ENCODE measurements at regions not wholly inside any gene's neighbourhood (a gene's known extent, or its start where the extent isn't known, plus 50 kb on each side); places are given as distances from the start of the nearest gene placed in this dataset.

- no peak for DNase-seq
- Histone ChIP-seq H3K27me3 (replicated peaks in 1 of 7) (peaks cover 0 to 14% (median 0%) of the 10 kb centered on the region in 7 donors), H3K4me1 (no peaks in the 10 kb centered on the region), H3K9me3 (no peaks in the 10 kb centered on the region), H3K27ac (no peak overlapping the region), H3K4me3 (no peak overlapping the region), H3K36me3 (no peaks in the 10 kb centered on the region)
- 85 to 92% (median 89%) methylated on average over 10 of the region's 10 CpGs for WGBS, 5 donors
- TF ChIP-seq, protein P1, sequence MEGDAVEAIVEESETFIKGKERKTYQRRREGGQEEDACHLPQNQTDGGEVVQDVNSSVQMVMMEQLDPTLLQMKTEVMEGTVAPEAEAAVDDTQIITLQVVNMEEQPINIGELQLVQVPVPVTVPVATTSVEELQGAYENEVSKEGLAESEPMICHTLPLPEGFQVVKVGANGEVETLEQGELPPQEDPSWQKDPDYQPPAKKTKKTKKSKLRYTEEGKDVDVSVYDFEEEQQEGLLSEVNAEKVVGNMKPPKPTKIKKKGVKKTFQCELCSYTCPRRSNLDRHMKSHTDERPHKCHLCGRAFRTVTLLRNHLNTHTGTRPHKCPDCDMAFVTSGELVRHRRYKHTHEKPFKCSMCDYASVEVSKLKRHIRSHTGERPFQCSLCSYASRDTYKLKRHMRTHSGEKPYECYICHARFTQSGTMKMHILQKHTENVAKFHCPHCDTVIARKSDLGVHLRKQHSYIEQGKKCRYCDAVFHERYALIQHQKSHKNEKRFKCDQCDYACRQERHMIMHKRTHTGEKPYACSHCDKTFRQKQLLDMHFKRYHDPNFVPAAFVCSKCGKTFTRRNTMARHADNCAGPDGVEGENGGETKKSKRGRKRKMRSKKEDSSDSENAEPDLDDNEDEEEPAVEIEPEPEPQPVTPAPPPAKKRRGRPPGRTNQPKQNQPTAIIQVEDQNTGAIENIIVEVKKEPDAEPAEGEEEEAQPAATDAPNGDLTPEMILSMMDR (IDR thresholded peaks at IDR 0.05 in 8 of 11, conservative IDR thresholded peaks at IDR 0.05 in 3 of 11), result no peak
- TF ChIP-seq POLR2A (IDR thresholded peaks at IDR 0.05) (no peak), POLR2AphosphoS5 (IDR thresholded peaks at IDR 0.05) (no peak)
- intact Hi-C loops (cut with DNase I; ENCODE audit: low total_unique reads), result no loop called here
These were observed 178.6 kb downstream of the TMEM18 start for GRCh38 chr2:498493-499178.

GRCh38 chr2:497770-498492 is 179.3 kb downstream of the TMEM18 start:
- Histone ChIP-seq H3K4me1 (no peaks in the 10 kb centered on the region), H3K36me3 (no peaks in the 10 kb centered on the region), H3K9me3 (no peaks in the 10 kb centered on the region), H3K4me3 (no peak overlapping the region), H3K27me3 (replicated peaks in 1 of 7) (peaks cover 0 to 21% (median 0%) of the 10 kb centered on the region in 7 donors), H3K27ac (no peak overlapping the region)
- WGBS, 5 donors, result 73 to 88% (median 80%) methylated on average over 9 of the region's 9 CpGs
- intact Hi-C loops (cut with DNase I; ENCODE audit: low total_unique reads), result no loop called here
- TF ChIP-seq, protein P1 (IDR thresholded peaks at IDR 0.05 in 8 of 11, conservative IDR thresholded peaks at IDR 0.05 in 3 of 11), result no peak
- TF ChIP-seq POLR2A (IDR thresholded peaks at IDR 0.05) (no peak), POLR2AphosphoS5 (IDR thresholded peaks at IDR 0.05) (no peak)
- no peak for DNase-seq

- H3K27ac ChIP-seq, result no peak overlapping the region
- no peaks in the 10 kb centered on the region for H3K36me3 ChIP-seq
- intact Hi-C loops (cut with DNase I; ENCODE audit: low total_unique reads), result no loop called here
- H3K4me1 ChIP-seq, result no peaks in the 10 kb centered on the region
- DNase-seq, result no peak
- no peaks in the 10 kb centered on the region for H3K9me3 ChIP-seq
- WGBS, 5 donors, result 87 to 89% (median 87%) methylated on average over 23 to 24 of the region's 24 CpGs
- H3K27me3 ChIP-seq (replicated peaks in 1 of 7), result peaks cover 0 to 29% (median 0%) of the 10 kb centered on the region in 7 donors
- TF ChIP-seq POLR2AphosphoS5 (IDR thresholded peaks at IDR 0.05) (no peak), POLR2A (IDR thresholded peaks at IDR 0.05) (no peak)
- TF ChIP-seq, protein P1 (IDR thresholded peaks at IDR 0.05 in 8 of 11, conservative IDR thresholded peaks at IDR 0.05 in 3 of 11), result no peak
- H3K4me3 ChIP-seq, result no peak overlapping the region
These were observed 180.5 kb downstream of the TMEM18 start for GRCh38 chr2:496729-497128.

DNA sequence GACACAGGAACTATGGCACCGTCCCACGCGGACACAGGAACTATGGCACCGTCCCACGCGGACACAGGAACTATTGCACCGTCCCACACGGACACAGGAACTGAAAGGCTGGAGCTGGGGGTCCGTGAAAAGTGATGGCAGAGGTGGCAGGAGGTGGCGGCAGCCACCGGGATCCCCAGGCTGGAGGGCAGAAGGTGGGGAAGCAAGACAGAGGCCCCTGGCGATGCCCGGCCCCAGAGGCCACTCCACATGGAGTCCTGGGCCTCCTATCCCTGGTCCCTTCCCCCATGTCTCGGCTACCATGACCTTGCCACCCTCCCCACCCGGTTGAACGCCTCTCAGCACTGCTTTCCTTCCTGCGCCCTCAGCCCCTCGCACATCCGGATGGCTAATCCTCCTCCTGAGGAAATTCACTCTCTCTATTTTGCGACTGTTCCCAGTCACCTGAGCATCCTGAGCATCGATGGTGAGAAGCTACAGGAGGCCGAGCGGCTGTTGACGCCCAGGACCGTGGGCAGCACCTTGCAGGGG is 181.4 kb downstream of the TMEM18 start:
- intact Hi-C loops (cut with DNase I; ENCODE audit: low total_unique reads), result no loop called here
- peaks cover 0 to 23% (median 0%) of the 10 kb centered on the region in 7 donors for H3K27me3 ChIP-seq (replicated peaks in 1 of 7)
- no peaks in the 10 kb centered on the region for H3K4me1 ChIP-seq
- 88 to 95% (median 89%) methylated on average over 22 to 25 of the region's 25 CpGs for WGBS, 5 donors
- DNase-seq, result no peak
- TF ChIP-seq, protein P1 (IDR thresholded peaks at IDR 0.05 in 8 of 11, conservative IDR thresholded peaks at IDR 0.05 in 3 of 11), result no peak
- TF ChIP-seq POLR2A (IDR thresholded peaks at IDR 0.05) (no peak), POLR2AphosphoS5 (IDR thresholded peaks at IDR 0.05) (no peak)
- no peaks in the 10 kb centered on the region for H3K9me3 ChIP-seq
- no peak overlapping the region for H3K27ac ChIP-seq
- H3K36me3 ChIP-seq, result no peaks in the 10 kb centered on the region
- no peak overlapping the region for H3K4me3 ChIP-seq

Measured in spleen (tissue), 11 donors.